Keratinocyte (primary cell): ENCODE measurements at regions not wholly inside any gene's neighbourhood (a gene's known extent, or its start where the extent isn't known, plus 50 kb on each side); places are given as distances from the start of the nearest gene placed in this dataset.

Experiments
- DNase-seq: peaks from one replicate; pipeline ENCODE4 v3.0.0-alpha.2; 2011; ENCODE audit warnings: low read depth, missing footprints, low spot score
- FAIRE-seq: peaks from 2 replicates; lab custom pipeline; 2011; peaks lifted over from hg19 to GRCh38; lab: Jason Lieb, UNC
- H2AFZ ChIP-seq: 2 replicates; pipeline ENCODE4 v1.6.0; 2012; ENCODE audit warnings: low read length, control low read depth, inconsistent platforms; ENCODE audit not compliant: control insufficient read depth
- H3K27ac ChIP-seq: 2 replicates; pipeline ENCODE4 v1.5.1; 2011; ENCODE audit warnings: low read length; ENCODE audit not compliant: control insufficient read depth, insufficient read depth
- H3K27me3 ChIP-seq: 3 replicates; pipeline ENCODE4 v1.6.0; 2011; ENCODE audit warnings: low read length; ENCODE audit not compliant: control insufficient read depth, insufficient read depth; ENCODE audit errors: extremely low read depth
- H3K36me3 ChIP-seq, 2 experiments: 2 replicates in 1 of 2; 3 replicates in 1 of 2; pipeline ENCODE4 v1.5.1; 2011; ENCODE audit warnings: low read length in 2 of 2, mild to moderate bottlenecking in 1 of 2; ENCODE audit not compliant: control insufficient read depth in 2 of 2, insufficient read depth in 2 of 2; ENCODE audit errors: extremely low read depth in 1 of 2
- H3K4me1 ChIP-seq: 3 replicates; pipeline ENCODE4 v1.5.1; 2011; ENCODE audit warnings: low read length; ENCODE audit not compliant: control insufficient read depth, insufficient read depth; ENCODE audit errors: extremely low read depth
- H3K4me2 ChIP-seq: 3 replicates; pipeline ENCODE4 v1.6.0; 2011; ENCODE audit warnings: low read depth, low read length; ENCODE audit not compliant: control insufficient read depth, insufficient read depth; ENCODE audit errors: extremely low read depth
- H3K4me3 ChIP-seq, 3 experiments: fragments of 200-600 bp in 1 of 3; sonication (generic) in 1 of 3; 2 replicates in 2 of 3; 3 replicates in 1 of 3; pipeline ENCODE4 v1.5.1; 2011 to 2016; ENCODE audit warnings: low read length in 3 of 3, mild to moderate bottlenecking in 3 of 3, control low read depth in 2 of 3, inconsistent platforms in 1 of 3, low read depth in 1 of 3, mixed read lengths in 1 of 3, mixed run types in 1 of 3, moderate library complexity in 1 of 3; ENCODE audit not compliant: control insufficient read depth in 2 of 3, insufficient read depth in 2 of 3; ENCODE audit errors: extremely low read depth in 1 of 3
- H3K79me2 ChIP-seq: 2 replicates; pipeline ENCODE4 v1.6.0; 2012; ENCODE audit warnings: low read length; ENCODE audit not compliant: control insufficient read depth, insufficient read depth
- H3K9ac ChIP-seq: 3 replicates; pipeline ENCODE4 v1.6.0; 2011; ENCODE audit warnings: low read length; ENCODE audit not compliant: control insufficient read depth, insufficient read depth; ENCODE audit errors: extremely low read depth
- H3K9me1 ChIP-seq: 3 replicates; pipeline ENCODE4 v1.6.0; 2011; ENCODE audit warnings: low read length; ENCODE audit not compliant: control insufficient read depth, insufficient read depth; ENCODE audit errors: extremely low read depth
- H3K9me3 ChIP-seq: 2 replicates; pipeline ENCODE4 v1.5.1; 2012; ENCODE audit warnings: low read depth, low read length; ENCODE audit not compliant: control insufficient read depth
- H4K20me1 ChIP-seq: 3 replicates; pipeline ENCODE4 v1.6.0; 2011; ENCODE audit warnings: low read length; ENCODE audit not compliant: control insufficient read depth, insufficient read depth; ENCODE audit errors: extremely low read depth
- CTCF ChIP-seq, 3 experiments: IDR thresholded peaks in 1 of 3; conservative IDR thresholded peaks in 1 of 3; optimal IDR thresholded peaks in 1 of 3; 2 replicates in 2 of 3; 3 replicates in 1 of 3; pipeline versions ENCODE3 to v1.5.1; 2011; ENCODE audit warnings: low read length in 3 of 3, mild to moderate bottlenecking in 3 of 3, moderate library complexity in 2 of 3, control low read depth in 1 of 3, inconsistent platforms in 1 of 3; ENCODE audit not compliant: insufficient read depth in 2 of 3; ENCODE audit errors: extremely low read depth in 1 of 3
- EZH2 ChIP-seq: IDR thresholded peaks from one replicate; pipeline ENCODE4 v1.6.1; 2012; ENCODE audit warnings: inconsistent platforms, mild to moderate bottlenecking, low read length, moderate library complexity
- dilution Hi-C: fragments of 300-500 bp; cut with MboI; formaldehyde crosslinking; loops from one replicate; pipeline ENCODE4 v1.7.0; 2020; ENCODE audit warnings: low sequenced_read_pairs; ENCODE audit not compliant: extremely low pct_ligation_motif_present

DNA sequence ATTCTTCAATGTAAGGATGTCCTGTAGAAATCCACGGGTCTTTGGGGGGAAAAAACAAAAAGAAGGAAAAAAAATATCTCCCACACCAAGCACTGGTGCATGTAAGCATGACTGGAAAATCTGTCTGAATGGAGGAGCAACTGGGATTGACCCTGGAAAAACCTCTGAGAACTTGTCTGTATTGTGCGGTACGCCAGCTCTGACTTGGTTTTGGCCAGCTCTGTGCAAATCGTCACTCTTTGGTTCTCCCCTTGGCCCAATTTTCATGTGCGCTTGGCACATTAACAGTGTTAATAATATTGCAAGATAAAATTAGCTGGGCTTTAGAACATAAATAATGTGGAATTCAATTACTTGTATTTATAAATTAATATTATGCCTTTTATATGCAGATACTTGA, 231.2 kb upstream of the HAND2 start:
- no peaks in the 10 kb centered on the region for H4K20me1 ChIP-seq
- H3K9ac ChIP-seq, result no peak overlapping the region
- no peaks in the 10 kb centered on the region for H3K36me3 ChIP-seq
- H3K79me2 ChIP-seq, result no peaks in the 10 kb centered on the region
- H3K9me1 ChIP-seq, result no peaks in the 10 kb centered on the region
- H2AFZ ChIP-seq, result no peak overlapping the region
- FAIRE-seq, result no peak
- dilution Hi-C loops, result no loop called here
- no peak overlapping the region for H3K27ac ChIP-seq
- TF ChIP-seq CTCF (optimal IDR thresholded peaks at IDR 0.05 in 1 of 3, IDR thresholded peaks at IDR 0.05 in 1 of 3, conservative IDR thresholded peaks at IDR 0.05 in 1 of 3; ENCODE audit: extremely low read depth in 1 of 3, insufficient read depth in 2 of 3, low read length in 3 of 3), result no peak
- TF ChIP-seq EZH2, result no peak
- H3K4me3 ChIP-seq, result no peak overlapping the region
- no peaks in the 10 kb centered on the region for H3K4me1 ChIP-seq
- no peaks in the 10 kb centered on the region for H3K27me3 ChIP-seq
- H3K4me2 ChIP-seq, result no peak overlapping the region
- DNase-seq, result no peak
- no peaks in the 10 kb centered on the region for H3K9me3 ChIP-seq

DNA sequence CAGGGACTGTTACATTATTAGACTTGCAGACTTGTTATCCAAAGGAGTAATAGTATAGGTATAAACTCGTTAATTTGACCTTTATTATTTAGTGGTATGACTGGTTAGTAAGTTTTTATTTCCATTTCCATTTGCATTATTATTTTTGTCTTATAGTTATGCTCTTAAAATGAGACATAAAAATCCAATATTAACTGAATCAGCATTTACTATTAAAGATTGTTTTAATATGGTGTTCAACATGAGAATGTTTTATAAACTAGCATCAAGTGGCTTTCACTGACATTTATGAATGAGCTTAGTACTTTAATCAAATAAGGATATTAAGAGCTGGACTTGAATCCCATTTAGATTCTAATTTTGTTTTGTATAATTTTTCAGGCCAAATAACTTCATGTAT, 228.1 kb upstream of the HAND2 start:
- no peaks in the 10 kb centered on the region for H3K9me3 ChIP-seq
- TF ChIP-seq EZH2 (no peak), CTCF (optimal IDR thresholded peaks at IDR 0.05 in 1 of 3, IDR thresholded peaks at IDR 0.05 in 1 of 3, conservative IDR thresholded peaks at IDR 0.05 in 1 of 3; ENCODE audit: extremely low read depth in 1 of 3, insufficient read depth in 2 of 3, low read length in 3 of 3) (no peak)
- no peak overlapping the region for H3K9ac ChIP-seq
- H3K9me1 ChIP-seq, result no peaks in the 10 kb centered on the region
- no peak overlapping the region for H2AFZ ChIP-seq
- no peaks in the 10 kb centered on the region for H3K36me3 ChIP-seq
- H3K4me1 ChIP-seq, result no peaks in the 10 kb centered on the region
- FAIRE-seq (no peak), DNase-seq (no peak)
- dilution Hi-C loops, result no loop called here
- no peak overlapping the region for H3K4me2 ChIP-seq
- no peaks in the 10 kb centered on the region for H3K79me2 ChIP-seq
- no peaks in the 10 kb centered on the region for H3K27me3 ChIP-seq
- no peak overlapping the region for H3K27ac ChIP-seq
- no peak overlapping the region for H3K4me3 ChIP-seq
- no peaks in the 10 kb centered on the region for H4K20me1 ChIP-seq
